ENCODE measurements at regions not wholly inside any gene's neighbourhood (a gene's known extent, or its start where the extent isn't known, plus 50 kb on each side); places are given as distances from the start of the nearest gene placed in this dataset.

DNA sequence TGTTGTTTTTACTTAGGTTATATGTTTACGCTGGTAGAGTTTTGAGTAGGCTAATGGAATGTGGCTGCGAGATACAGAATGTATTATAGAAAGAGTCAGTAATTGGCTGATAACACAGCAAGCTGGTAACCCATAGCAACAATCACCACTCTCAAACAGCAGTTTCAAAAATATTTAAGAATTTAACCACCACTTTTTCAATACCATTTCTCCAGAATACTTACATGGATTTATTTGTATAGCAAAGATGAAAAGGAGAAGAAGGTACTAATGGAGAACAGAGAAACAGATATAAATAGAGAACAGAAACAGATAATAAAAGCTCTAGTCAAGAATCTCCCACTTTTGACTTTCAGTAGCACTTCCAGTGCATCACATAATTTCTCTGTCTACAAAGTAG lies 188.3 kb upstream of the SLC39A10 start:
- ATAC-seq (ENCODE audit: low read depth) (no peak), DNase-seq (ENCODE audit: low spot score) (no peak)
- no peaks in the 10 kb centered on the region for H3K27me3 ChIP-seq (ENCODE audit: insufficient read depth, poor library complexity, severe bottlenecking)
- no peak overlapping the region for H3K27ac ChIP-seq (ENCODE audit: poor library complexity, severe bottlenecking)
- no peaks in the 10 kb centered on the region for H3K9me3 ChIP-seq (ENCODE audit: severe bottlenecking)
- TF ChIP-seq, protein P1, sequence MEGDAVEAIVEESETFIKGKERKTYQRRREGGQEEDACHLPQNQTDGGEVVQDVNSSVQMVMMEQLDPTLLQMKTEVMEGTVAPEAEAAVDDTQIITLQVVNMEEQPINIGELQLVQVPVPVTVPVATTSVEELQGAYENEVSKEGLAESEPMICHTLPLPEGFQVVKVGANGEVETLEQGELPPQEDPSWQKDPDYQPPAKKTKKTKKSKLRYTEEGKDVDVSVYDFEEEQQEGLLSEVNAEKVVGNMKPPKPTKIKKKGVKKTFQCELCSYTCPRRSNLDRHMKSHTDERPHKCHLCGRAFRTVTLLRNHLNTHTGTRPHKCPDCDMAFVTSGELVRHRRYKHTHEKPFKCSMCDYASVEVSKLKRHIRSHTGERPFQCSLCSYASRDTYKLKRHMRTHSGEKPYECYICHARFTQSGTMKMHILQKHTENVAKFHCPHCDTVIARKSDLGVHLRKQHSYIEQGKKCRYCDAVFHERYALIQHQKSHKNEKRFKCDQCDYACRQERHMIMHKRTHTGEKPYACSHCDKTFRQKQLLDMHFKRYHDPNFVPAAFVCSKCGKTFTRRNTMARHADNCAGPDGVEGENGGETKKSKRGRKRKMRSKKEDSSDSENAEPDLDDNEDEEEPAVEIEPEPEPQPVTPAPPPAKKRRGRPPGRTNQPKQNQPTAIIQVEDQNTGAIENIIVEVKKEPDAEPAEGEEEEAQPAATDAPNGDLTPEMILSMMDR (IDR thresholded peaks at IDR 0.05; ENCODE audit: poor library complexity, severe bottlenecking), result no peak
- no peaks in the 10 kb centered on the region for H3K36me3 ChIP-seq (ENCODE audit: low read depth)
- H3K4me3 ChIP-seq (ENCODE audit: severe bottlenecking), result no peak overlapping the region
- H3K4me1 ChIP-seq (ENCODE audit: insufficient read depth, poor library complexity, severe bottlenecking), result no peaks in the 10 kb centered on the region

DNA sequence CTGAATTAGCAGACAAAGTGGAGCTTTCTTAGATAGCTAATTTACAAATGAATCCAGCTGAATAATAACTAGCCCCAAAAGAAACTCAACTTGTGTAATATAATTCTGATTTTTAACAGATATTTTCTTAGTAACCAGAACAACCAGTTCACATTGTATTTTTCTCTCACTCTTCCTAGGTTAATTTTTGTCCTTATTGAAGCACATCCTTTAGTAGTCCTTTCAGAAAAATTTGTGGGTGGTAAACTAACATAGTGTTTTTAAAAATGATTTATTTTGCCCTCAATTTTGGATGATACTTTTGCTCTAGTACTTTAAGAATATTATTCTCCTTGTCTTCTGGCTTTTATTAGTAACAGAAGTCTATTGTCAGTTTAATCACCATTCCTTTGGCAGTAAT lies 190.6 kb upstream of the SLC39A10 start:
- TF ChIP-seq, protein P1 (IDR thresholded peaks at IDR 0.05; ENCODE audit: poor library complexity, severe bottlenecking), result no peak
- Histone ChIP-seq H3K36me3 (ENCODE audit: low read depth) (no peaks in the 10 kb centered on the region), H3K4me3 (ENCODE audit: severe bottlenecking) (no peak overlapping the region), H3K9me3 (ENCODE audit: severe bottlenecking) (no peaks in the 10 kb centered on the region), H3K27me3 (ENCODE audit: insufficient read depth, poor library complexity, severe bottlenecking) (no peaks in the 10 kb centered on the region), H3K27ac (ENCODE audit: poor library complexity, severe bottlenecking) (no peak overlapping the region), H3K4me1 (ENCODE audit: insufficient read depth, poor library complexity, severe bottlenecking) (no peaks in the 10 kb centered on the region)
- DNase-seq (ENCODE audit: low spot score) (no peak), ATAC-seq (ENCODE audit: low read depth) (no peak)

DNA sequence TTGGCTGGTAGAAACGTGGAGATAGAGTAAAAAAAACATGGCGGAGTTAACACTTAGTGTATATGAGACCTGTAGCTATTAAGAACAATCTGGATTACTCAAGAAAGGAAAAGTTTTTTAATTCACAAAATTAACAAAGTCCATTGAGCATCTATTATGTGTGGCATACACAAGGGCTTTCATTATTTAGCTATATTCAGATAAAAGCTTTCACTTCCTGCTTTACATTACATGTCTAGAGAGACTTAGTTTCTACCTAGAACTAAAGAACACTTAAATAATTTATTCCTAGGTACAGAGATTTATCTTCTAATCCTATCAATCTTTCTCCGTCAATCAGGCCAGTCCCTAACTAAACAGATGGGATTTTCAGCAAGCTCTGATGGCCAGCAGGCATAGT lies 196.0 kb upstream of the SLC39A10 start:
- Histone ChIP-seq H3K4me1 (ENCODE audit: insufficient read depth, poor library complexity, severe bottlenecking) (no peaks in the 10 kb centered on the region), H3K27me3 (ENCODE audit: insufficient read depth, poor library complexity, severe bottlenecking) (no peaks in the 10 kb centered on the region), H3K4me3 (ENCODE audit: severe bottlenecking) (no peak overlapping the region), H3K9me3 (ENCODE audit: severe bottlenecking) (no peaks in the 10 kb centered on the region), H3K27ac (ENCODE audit: poor library complexity, severe bottlenecking) (no peak overlapping the region), H3K36me3 (ENCODE audit: low read depth) (no peaks in the 10 kb centered on the region)
- TF ChIP-seq, protein P1 (IDR thresholded peaks at IDR 0.05; ENCODE audit: poor library complexity, severe bottlenecking), result no peak
- no peak for ATAC-seq (ENCODE audit: low read depth)
- DNase-seq (ENCODE audit: low spot score), result no peak

DNA sequence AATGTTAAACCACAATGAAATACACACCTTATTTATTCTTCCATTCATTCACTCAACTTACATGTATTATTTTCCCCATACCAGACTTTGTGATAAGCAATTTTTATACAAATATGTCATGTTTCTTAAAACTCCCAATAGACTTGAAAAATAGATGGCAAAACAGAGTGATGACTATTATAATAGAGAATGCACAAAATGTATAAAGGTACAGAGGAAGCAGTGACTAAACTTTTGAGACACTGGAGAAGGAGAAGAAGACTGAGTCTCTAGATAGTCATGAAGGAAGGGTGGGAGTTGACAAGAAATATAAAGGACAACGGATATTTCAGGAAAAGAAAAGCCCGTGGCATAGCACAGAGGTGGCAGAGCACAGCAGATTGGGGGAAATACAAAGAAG lies 198.1 kb upstream of the SLC39A10 start:
- Histone ChIP-seq H3K9me3 (ENCODE audit: severe bottlenecking) (no peaks in the 10 kb centered on the region), H3K4me3 (ENCODE audit: severe bottlenecking) (no peak overlapping the region), H3K36me3 (ENCODE audit: low read depth) (no peaks in the 10 kb centered on the region), H3K4me1 (ENCODE audit: insufficient read depth, poor library complexity, severe bottlenecking) (no peaks in the 10 kb centered on the region), H3K27ac (ENCODE audit: poor library complexity, severe bottlenecking) (no peak overlapping the region), H3K27me3 (ENCODE audit: insufficient read depth, poor library complexity, severe bottlenecking) (no peaks in the 10 kb centered on the region)
- ATAC-seq (ENCODE audit: low read depth) (no peak; the same call in 2 of the 3 replicates), DNase-seq (ENCODE audit: low spot score) (no peak)
- TF ChIP-seq, protein P1 (IDR thresholded peaks at IDR 0.05; ENCODE audit: poor library complexity, severe bottlenecking), result no peak

GRCh38 chr2:195457873-195458272 lies 199.2 kb upstream of the SLC39A10 start:
- H3K27ac ChIP-seq (ENCODE audit: poor library complexity, severe bottlenecking), result no peak overlapping the region
- DNase-seq (ENCODE audit: low spot score) (no peak), ATAC-seq (ENCODE audit: low read depth) (no peak)
- H3K9me3 ChIP-seq (ENCODE audit: severe bottlenecking), result no peaks in the 10 kb centered on the region
- H3K4me3 ChIP-seq (ENCODE audit: severe bottlenecking), result no peak overlapping the region
- H3K36me3 ChIP-seq (ENCODE audit: low read depth), result no peaks in the 10 kb centered on the region
- H3K27me3 ChIP-seq (ENCODE audit: insufficient read depth, poor library complexity, severe bottlenecking), result no peaks in the 10 kb centered on the region
- TF ChIP-seq, protein P1 (IDR thresholded peaks at IDR 0.05; ENCODE audit: poor library complexity, severe bottlenecking), result no peak
- no peaks in the 10 kb centered on the region for H3K4me1 ChIP-seq (ENCODE audit: insufficient read depth, poor library complexity, severe bottlenecking)
